Mammary epithelial cell (primary cell): ENCODE measurements at regions not wholly inside any gene's neighbourhood (a gene's known extent, or its start where the extent isn't known, plus 50 kb on each side); places are given as distances from the start of the nearest gene placed in this dataset.

Experiments
- CTCF ChIP-seq, 2 donors: IDR thresholded peaks in 1 of 2; conservative IDR thresholded peaks in 1 of 2; 2 replicates each; pipeline ENCODE4 v1.5.1; 2011 to 2012; ENCODE audit warnings: inconsistent platforms in 2 of 2, low read length in 2 of 2, mild to moderate bottlenecking in 2 of 2, control low read depth in 1 of 2, low read depth in 1 of 2; ENCODE audit not compliant: insufficient read depth in 1 of 2; ENCODE audit errors: extremely low read depth in 1 of 2
- EZH2 ChIP-seq: IDR thresholded peaks from 2 replicates; pipeline ENCODE4 v1.6.1; 2012; ENCODE audit warnings: low read length, inconsistent platforms, borderline replicate concordance

- TF ChIP-seq CTCF (conservative IDR thresholded peaks at IDR 0.05 in 1 of 2, IDR thresholded peaks at IDR 0.05 in 1 of 2; ENCODE audit: extremely low read depth in 1 of 2, insufficient read depth in 1 of 2, low read depth in 1 of 2, low read length in 2 of 2) (no peak), EZH2 (no peak)
Measured at GRCh38 chr14:34025325-34026017, 74.6 kb upstream of the EGLN3 start.
